ENCODE measurements at regions not wholly inside any gene's neighbourhood (a gene's known extent, or its start where the extent isn't known, plus 50 kb on each side); places are given as distances from the start of the nearest gene placed in this dataset.
A peak's percentile ranks its signal among the peaks of the same experiment; 100 is the strongest.

DNA sequence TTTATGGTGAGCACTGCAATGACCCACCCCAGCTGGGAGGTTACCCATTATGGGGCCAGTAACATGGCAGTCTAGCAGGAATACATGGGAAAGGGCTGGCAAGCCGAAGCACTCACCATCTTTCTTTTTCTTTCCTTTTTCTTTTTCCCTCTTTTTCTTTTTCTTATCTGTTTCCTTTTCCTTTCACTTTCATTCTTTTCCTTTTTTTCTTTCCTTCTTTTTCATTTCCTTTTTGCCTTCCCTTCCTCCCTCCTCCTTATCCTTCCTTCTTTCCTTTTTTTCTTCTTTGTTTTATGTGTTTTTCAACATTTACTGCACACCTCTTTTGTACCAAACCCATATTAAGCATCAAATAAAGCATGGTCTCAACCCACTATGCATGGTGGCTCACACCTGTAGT lies 501.1 kb downstream of the MED13L start:
- H3K36me3 ChIP-seq: no peaks in the 10 kb centered on the region
- H3K27ac ChIP-seq: no peak overlapping the region
- no peak for TF ChIP-seq Cebpa-rat (IDR thresholded peaks at IDR 0.05)
- no peak overlapping the region for H3K4me2 ChIP-seq
- H3K9ac ChIP-seq: no peak overlapping the region
- H3K4me1 ChIP-seq: peaks cover 0 to 16% (median 11%) of the 10 kb centered on the region in 10 experiments; a peak in 13 of 20 replicates
- H4K20me1 ChIP-seq: no peaks in the 10 kb centered on the region
- no peaks in the 10 kb centered on the region for H3K27me3 ChIP-seq
- H3K9me3 ChIP-seq (replicated peaks in 1 of 11): 0 out of 22 replicates have a peak, but pooled peaks cover 0 to 5% (median 0%) of the 10 kb centered on the region in 11 experiments
- no peak overlapping the region for H3K4me3 ChIP-seq

DNA sequence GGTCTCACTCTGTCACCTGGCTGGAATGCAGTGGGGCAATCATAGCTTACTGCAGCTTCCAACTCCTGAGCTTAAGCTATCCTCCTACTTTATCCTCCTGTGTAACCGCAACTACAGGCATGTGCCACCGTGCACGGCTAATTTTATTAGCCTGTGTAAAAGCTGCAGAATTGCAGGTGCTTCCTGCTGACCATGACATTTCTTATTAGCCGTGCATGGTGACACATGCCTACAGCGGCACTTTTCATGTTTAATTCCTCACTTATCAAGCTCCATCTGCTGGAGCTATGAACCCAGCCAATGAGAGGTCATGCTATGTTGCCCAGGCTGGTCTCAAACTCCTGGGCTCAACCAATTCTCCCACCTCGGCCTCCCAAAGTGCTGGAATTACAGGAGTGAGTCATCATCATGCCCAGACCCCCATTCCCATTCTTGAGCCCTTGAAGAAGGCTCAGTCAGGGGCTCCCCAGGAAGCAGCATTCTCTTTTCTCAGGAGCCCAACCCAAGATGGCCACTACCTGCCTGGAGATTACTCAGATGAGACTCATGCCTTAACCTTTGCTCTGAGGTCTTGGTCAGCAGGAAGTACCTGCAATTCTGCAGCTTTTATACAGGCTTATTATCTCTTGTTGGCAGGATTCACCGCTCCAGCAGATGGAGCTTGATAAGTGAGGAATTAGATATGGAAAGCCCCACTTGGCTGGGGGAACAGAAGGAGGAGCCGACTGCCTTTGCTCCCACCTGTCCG lies 503.2 kb downstream of the MED13L start:
- H3K4me2 ChIP-seq: peak overlapping the region in 9 of 11 experiments; percentile 4 to 74 (median 45); a peak in 13 of 22 replicates
- H3K27ac ChIP-seq: no peak overlapping the region
- 0 out of 22 replicates have a peak, but pooled peaks cover 0 to 5% (median 0%) of the 10 kb centered on the region in 11 experiments for H3K9me3 ChIP-seq (replicated peaks in 1 of 11)
- H4K20me1 ChIP-seq: no peaks in the 10 kb centered on the region
- no peaks in the 10 kb centered on the region for H3K36me3 ChIP-seq
- no peak overlapping the region for H3K9ac ChIP-seq
- peaks cover 0 to 16% (median 11%) of the 10 kb centered on the region in 10 experiments; a peak in 13 of 20 replicates for H3K4me1 ChIP-seq
- no peak for TF ChIP-seq Cebpa-rat (IDR thresholded peaks at IDR 0.05)
- H3K4me3 ChIP-seq: no peak overlapping the region
- H3K27me3 ChIP-seq: no peaks in the 10 kb centered on the region

DNA sequence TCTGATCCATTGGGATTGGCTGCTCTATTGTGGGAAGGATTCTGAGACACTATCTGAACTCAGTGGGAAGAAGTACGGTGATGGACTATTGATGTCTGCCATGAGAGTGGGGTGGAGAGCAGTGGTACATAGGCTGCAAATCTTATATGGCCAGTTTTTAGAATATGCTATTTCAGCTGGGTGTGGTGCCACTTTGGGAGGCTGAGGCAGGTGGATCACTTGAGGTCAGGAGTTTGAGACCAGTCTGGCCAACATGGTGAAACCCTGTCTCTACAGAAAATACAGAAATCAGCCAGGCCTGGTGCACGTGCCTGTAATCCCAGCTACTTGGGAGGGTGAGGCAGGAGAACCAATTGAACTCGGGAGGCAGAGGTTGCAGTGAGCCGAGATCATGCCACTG lies 505.9 kb downstream of the MED13L start:
- no peak overlapping the region for H3K9ac ChIP-seq
- H3K4me2 ChIP-seq: no peak overlapping the region
- no peak for TF ChIP-seq Cebpa-rat (IDR thresholded peaks at IDR 0.05)
- H3K9me3 ChIP-seq (replicated peaks in 1 of 11): 0 out of 22 replicates have a peak, but pooled peaks cover 0 to 5% (median 0%) of the 10 kb centered on the region in 11 experiments
- H3K36me3 ChIP-seq: no peaks in the 10 kb centered on the region
- H3K27ac ChIP-seq: no peak overlapping the region
- no peaks in the 10 kb centered on the region for H3K27me3 ChIP-seq
- no peak overlapping the region for H3K4me3 ChIP-seq
- H4K20me1 ChIP-seq: no peaks in the 10 kb centered on the region
- H3K4me1 ChIP-seq: peaks cover 0 to 16% (median 11%) of the 10 kb centered on the region in 10 experiments; a peak in 13 of 20 replicates

DNA sequence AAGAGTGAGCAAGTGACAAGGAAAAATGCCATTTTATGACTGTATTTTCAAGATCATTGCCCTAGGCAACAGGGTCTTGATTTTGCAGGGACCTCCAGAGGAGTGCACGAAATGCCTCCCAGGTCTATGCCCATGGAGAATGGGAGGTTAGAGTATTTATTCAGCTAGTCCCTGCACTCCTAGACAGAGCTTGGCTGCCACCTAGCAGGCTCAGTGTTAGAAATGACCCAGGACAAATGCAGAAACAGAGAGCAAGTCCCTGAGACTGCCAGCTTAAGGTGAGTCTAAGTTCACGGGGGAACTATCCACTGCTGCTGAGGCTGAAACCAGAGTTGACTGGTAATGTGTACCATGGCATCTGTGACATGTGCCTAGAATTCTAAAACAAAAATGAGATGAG lies 506.4 kb downstream of the MED13L start:
- H4K20me1 ChIP-seq: no peaks in the 10 kb centered on the region
- H3K27me3 ChIP-seq: no peaks in the 10 kb centered on the region
- no peak overlapping the region for H3K4me3 ChIP-seq
- H3K4me2 ChIP-seq: no peak overlapping the region
- no peaks in the 10 kb centered on the region for H3K36me3 ChIP-seq
- no peak for TF ChIP-seq Cebpa-rat (IDR thresholded peaks at IDR 0.05)
- 0 out of 22 replicates have a peak, but pooled peaks cover 0 to 4% (median 0%) of the 10 kb centered on the region in 11 experiments for H3K9me3 ChIP-seq (replicated peaks in 1 of 11)
- peaks cover 0 to 16% (median 11%) of the 10 kb centered on the region in 10 experiments; a peak in 13 of 20 replicates for H3K4me1 ChIP-seq
- no peak overlapping the region for H3K9ac ChIP-seq
- H3K27ac ChIP-seq: no peak overlapping the region

DNA sequence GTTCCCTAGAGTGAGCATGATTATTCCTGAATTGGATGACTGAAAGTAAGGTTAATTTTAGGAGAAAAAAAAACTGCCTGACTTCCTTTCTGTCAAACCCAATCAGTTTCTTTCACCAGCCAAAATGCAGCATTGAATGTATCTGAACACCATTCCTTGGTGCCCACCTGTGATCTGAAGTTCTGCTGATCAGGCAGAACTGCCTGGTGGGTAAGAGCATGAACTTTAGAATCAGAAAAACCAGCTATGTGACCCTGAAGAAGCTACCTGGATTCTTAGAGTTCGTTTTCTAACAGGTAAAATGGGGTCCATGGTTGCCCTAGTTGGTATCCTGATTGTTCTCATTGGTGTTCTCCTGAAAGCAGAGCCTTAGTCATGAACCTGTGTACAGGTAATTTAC lies 506.9 kb downstream of the MED13L start:
- Histone ChIP-seq H3K4me2 (no peak overlapping the region), H3K4me1 (peaks cover 0 to 16% (median 11%) of the 10 kb centered on the region in 10 experiments; a peak in 13 of 20 replicates), H3K27ac (no peak overlapping the region), H3K9me3 (replicated peaks in 1 of 11) (no peaks in the 10 kb centered on the region), H3K36me3 (no peaks in the 10 kb centered on the region), H4K20me1 (no peaks in the 10 kb centered on the region), H3K4me3 (no peak overlapping the region), H3K27me3 (no peaks in the 10 kb centered on the region), H3K9ac (no peak overlapping the region)
- TF ChIP-seq Cebpa-rat (IDR thresholded peaks at IDR 0.05): no peak

DNA sequence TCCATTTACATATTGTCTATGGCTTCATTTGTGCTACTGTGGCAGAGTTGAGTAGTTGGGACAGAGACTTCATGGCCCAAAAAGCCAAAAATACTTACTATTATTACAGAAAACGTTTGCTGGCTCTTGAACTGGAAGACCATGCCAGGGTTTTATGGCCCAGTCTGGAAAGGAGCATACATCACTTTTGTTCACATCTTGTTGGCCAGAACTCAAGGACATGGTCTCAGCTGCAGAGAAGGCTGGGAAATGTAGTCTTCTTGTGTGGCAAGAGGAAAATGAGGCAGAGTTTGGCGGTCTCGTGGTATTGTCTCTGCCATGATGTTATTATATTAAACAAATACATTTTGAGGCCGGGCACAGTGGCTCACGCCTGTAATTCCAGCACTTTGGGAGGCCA lies 509.6 kb downstream of the MED13L start:
- no peaks in the 10 kb centered on the region for H3K9me3 ChIP-seq (replicated peaks in 1 of 11)

DNA sequence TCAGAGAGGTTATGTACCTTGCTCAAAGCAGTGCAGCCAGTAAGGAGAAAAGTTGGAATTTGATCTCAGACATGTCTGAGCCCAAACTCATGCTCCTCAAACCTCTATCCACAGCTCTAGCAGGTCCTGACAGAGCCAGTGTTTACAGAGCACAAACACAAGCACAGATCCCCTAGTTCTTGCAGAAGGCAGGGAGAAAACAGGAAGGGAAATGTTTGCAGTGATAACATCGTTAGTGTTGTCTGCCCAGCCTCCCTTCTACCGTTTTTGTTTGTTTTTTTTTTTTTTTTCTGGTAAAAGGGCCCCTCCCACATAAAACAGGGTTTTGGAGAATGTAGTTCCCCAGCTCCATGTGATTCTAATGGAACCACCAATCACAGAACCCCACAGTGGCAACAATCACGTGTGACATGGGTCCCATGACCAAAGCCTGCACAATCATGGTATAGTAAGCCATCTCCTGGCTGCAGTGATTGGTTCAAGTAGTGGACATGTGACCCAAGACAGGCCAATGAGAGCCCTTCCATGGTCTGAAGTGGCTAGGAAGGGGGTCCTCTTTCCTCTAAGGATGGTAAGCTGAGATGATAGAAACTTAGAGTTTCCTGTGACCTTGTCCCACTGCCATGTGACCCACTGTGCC lies 513.4 kb downstream of the MED13L start:
- H3K36me3 ChIP-seq: no peaks in the 10 kb centered on the region
- no peak overlapping the region for H3K27ac ChIP-seq
- no peak for TF ChIP-seq Cebpa-rat (IDR thresholded peaks at IDR 0.05)
- no peak overlapping the region for H3K9ac ChIP-seq
- H4K20me1 ChIP-seq: no peaks in the 10 kb centered on the region
- H3K4me1 ChIP-seq: peaks cover 0 to 15% (median 10%) of the 10 kb centered on the region in 10 experiments; a peak in 14 of 20 replicates
- H3K4me2 ChIP-seq: no peak overlapping the region
- H3K4me3 ChIP-seq: no peak overlapping the region
- no peaks in the 10 kb centered on the region for H3K9me3 ChIP-seq (replicated peaks in 1 of 11)
- no peaks in the 10 kb centered on the region for H3K27me3 ChIP-seq

More for the DNA sequence above, 509.6 kb downstream of the MED13L start:
- Histone ChIP-seq H3K36me3 (no peaks in the 10 kb centered on the region), H3K27ac (no peak overlapping the region), H3K4me1 (0 out of 20 replicates have a peak, but pooled peaks cover 0 to under 1% (median 0%) of the 10 kb centered on the region in 10 experiments), H3K4me2 (no peak overlapping the region), H4K20me1 (no peaks in the 10 kb centered on the region), H3K27me3 (no peaks in the 10 kb centered on the region), H3K9ac (no peak overlapping the region), H3K4me3 (no peak overlapping the region)
- no peak for TF ChIP-seq Cebpa-rat (IDR thresholded peaks at IDR 0.05)

DNA sequence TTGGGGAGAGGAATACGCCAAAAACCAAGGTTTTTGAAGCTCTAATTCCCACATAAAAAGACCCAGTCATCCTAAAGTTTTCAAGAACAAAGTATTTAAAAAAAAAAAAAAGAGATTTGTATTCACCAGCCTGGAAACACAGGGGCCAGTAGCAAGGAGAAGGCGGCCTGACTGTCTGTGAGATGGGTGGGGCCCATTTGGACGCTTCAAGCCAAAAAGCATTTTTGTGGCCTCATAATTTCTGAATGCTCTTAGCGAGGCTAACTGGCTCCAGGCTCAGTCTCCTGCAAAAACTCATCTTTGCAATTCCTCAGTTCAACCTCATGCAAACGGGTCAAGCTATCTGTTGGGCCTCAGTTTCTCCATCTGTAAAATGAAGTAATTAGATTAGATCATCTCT lies 514.1 kb downstream of the MED13L start:
- no peaks in the 10 kb centered on the region for H4K20me1 ChIP-seq
- peaks cover 0 to 5% (median 0%) of the 10 kb centered on the region in 11 experiments; a peak in 1 of 22 replicates for H3K27me3 ChIP-seq
- peaks cover 0 to 15% (median 10%) of the 10 kb centered on the region in 10 experiments; a peak in 14 of 20 replicates for H3K4me1 ChIP-seq
- no peak overlapping the region for H3K4me2 ChIP-seq
- no peak for TF ChIP-seq Cebpa-rat (IDR thresholded peaks at IDR 0.05)
- no peaks in the 10 kb centered on the region for H3K9me3 ChIP-seq (replicated peaks in 1 of 11)
- no peaks in the 10 kb centered on the region for H3K36me3 ChIP-seq
- H3K9ac ChIP-seq: no peak overlapping the region
- H3K4me3 ChIP-seq: no peak overlapping the region
- H3K27ac ChIP-seq: no peak overlapping the region

DNA sequence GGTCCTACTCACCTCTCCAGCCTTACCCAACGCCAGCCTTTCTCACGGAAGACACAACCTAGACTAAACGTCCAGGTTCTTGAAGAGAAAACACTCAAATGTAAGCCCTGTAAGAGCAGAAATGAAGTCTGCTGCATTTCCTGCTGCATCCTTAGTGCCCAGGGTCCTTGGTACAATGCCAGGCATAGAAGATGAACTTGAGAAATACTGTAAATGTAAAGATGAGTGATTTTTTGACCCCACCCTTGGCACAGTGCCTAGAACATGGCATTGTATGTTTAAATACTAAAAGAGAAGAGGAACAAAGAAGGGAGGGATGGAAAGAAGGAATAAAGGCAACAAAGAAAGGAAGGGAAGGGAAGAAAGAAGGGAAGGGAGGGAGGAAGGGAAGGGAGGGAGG lies 514.6 kb downstream of the MED13L start:
- TF ChIP-seq Cebpa-rat (IDR thresholded peaks at IDR 0.05): no peak
- peaks cover 0 to 15% (median 10%) of the 10 kb centered on the region in 10 experiments; a peak in 14 of 20 replicates for H3K4me1 ChIP-seq
- H3K27me3 ChIP-seq: peaks cover 0 to 6% (median 2%) of the 10 kb centered on the region in 11 experiments; a peak in 4 of 22 replicates
- no peak overlapping the region for H3K27ac ChIP-seq
- no peak overlapping the region for H3K4me2 ChIP-seq
- no peak overlapping the region for H3K4me3 ChIP-seq
- no peak overlapping the region for H3K9ac ChIP-seq
- H4K20me1 ChIP-seq: no peaks in the 10 kb centered on the region
- no peaks in the 10 kb centered on the region for H3K9me3 ChIP-seq (replicated peaks in 1 of 11)
- no peaks in the 10 kb centered on the region for H3K36me3 ChIP-seq

Data from BLaER1 treated with 17β-estradiol and CSF1 and Interleukin-3, amounts not matched to agents 10 nM and 100 nM (cell line).